GM23338 (cell line): ENCODE measurements at regions not wholly inside any gene's neighbourhood (a gene's known extent, or its start where the extent isn't known, plus 50 kb on each side); places are given as distances from the start of the nearest gene placed in this dataset.

Experiments
- ATAC-seq: fragments of 200-7000 bp; cut with Tn5 transposase; 3 replicates; pipeline ENCODE4 v1.9.1; 2020
- DNase-seq: peaks from one replicate; pipeline ENCODE4 v3.0.0-alpha.2; 2015; ENCODE audit warnings: low spot score
- H2AFZ ChIP-seq: fragments of 200-600 bp; sonication (generic); 2 replicates; pipeline ENCODE4 v1.8.0; 2016; ENCODE audit warnings: antibody characterized with exemption, mild to moderate bottlenecking, moderate library complexity
- H3F3A ChIP-seq: fragments of 200-600 bp; sonication (generic); replicated peaks from 2 replicates; pipeline ENCODE4 v1.8.0; 2017; ENCODE audit warnings: antibody characterized with exemption, mixed run types, low read depth
- H3K27ac ChIP-seq: fragments of 200-600 bp; sonication (generic); 2 replicates; pipeline ENCODE4 v1.6.1; 2016; ENCODE audit warnings: low read depth
- H3K27me3 ChIP-seq: fragments of 200-600 bp; sonication (generic); 2 replicates; pipeline ENCODE4 v1.8.0; 2016; ENCODE audit warnings: mild to moderate bottlenecking, mixed run types, moderate library complexity; ENCODE audit not compliant: insufficient read depth
- H3K36me3 ChIP-seq: fragments of 200-600 bp; sonication (generic); 2 replicates; pipeline ENCODE4 v1.8.0; 2016; ENCODE audit warnings: mild to moderate bottlenecking; ENCODE audit not compliant: insufficient read depth
- H3K4me1 ChIP-seq: fragments of 200-600 bp; sonication (generic); 2 replicates; pipeline ENCODE4 v1.8.0; 2016; ENCODE audit warnings: mild to moderate bottlenecking, moderate library complexity; ENCODE audit not compliant: insufficient read depth
- H3K4me2 ChIP-seq: fragments of 200-600 bp; sonication (generic); 2 replicates; pipeline ENCODE4 v1.7.1; 2017; ENCODE audit warnings: mixed run types
- H3K4me3 ChIP-seq: fragments of 200-600 bp; sonication (generic); 2 replicates; pipeline ENCODE4 v1.6.1; 2016; ENCODE audit warnings: mixed run types
- H3K79me2 ChIP-seq: fragments of 200-600 bp; sonication (generic); replicated peaks from 2 replicates; pipeline ENCODE4 v1.8.0; 2017; ENCODE audit warnings: mild to moderate bottlenecking; ENCODE audit not compliant: insufficient read depth
- H3K9me2 ChIP-seq: fragments of 200-600 bp; sonication (generic); 2 replicates; pipeline ENCODE4 v1.8.0; 2017; ENCODE audit not compliant: insufficient read depth
- H4K20me1 ChIP-seq: fragments of 200-600 bp; sonication (generic); replicated peaks from 2 replicates; pipeline ENCODE4 v1.8.0; 2017; ENCODE audit warnings: mild to moderate bottlenecking; ENCODE audit not compliant: insufficient read depth
- H3K27ac Mint-ChIP-seq: 2 replicates; pipeline ENCODE4 v1.8.0; 2020; ENCODE audit warnings: inconsistent platforms, mild to moderate bottlenecking, moderate library complexity, mixed read lengths
- H3K27me3 Mint-ChIP-seq: 3 replicates; pipeline ENCODE4 v1.8.0; 2022; ENCODE audit warnings: low read depth, mild to moderate bottlenecking, moderate library complexity, mixed read lengths, inconsistent platforms; ENCODE audit not compliant: insufficient read depth, poor library complexity
- H3K36me3 Mint-ChIP-seq: 3 replicates; pipeline ENCODE4 v1.8.0; 2021; ENCODE audit warnings: low read depth, mild to moderate bottlenecking, inconsistent platforms, moderate library complexity, mixed read lengths
- H3K4me1 Mint-ChIP-seq: 3 replicates; pipeline ENCODE4 v1.8.0; 2020; ENCODE audit warnings: mild to moderate bottlenecking, inconsistent platforms, mixed read lengths
- H3K4me3 Mint-ChIP-seq: 3 replicates; pipeline ENCODE4 v1.8.0; 2021; ENCODE audit warnings: moderate library complexity, mild to moderate bottlenecking, inconsistent platforms, mixed read lengths
- H3K9me3 Mint-ChIP-seq: 3 replicates; pipeline ENCODE4 v1.8.0; 2020; ENCODE audit warnings: moderate library complexity, mild to moderate bottlenecking, inconsistent platforms, mixed read lengths
- CREB1 ChIP-seq: fragments of 250-450 bp; sonication (Bioruptor Pico); IDR thresholded peaks from 2 replicates; pipeline ENCODE4 v1.5.0; 2020; ENCODE audit warnings: low read depth, mild to moderate bottlenecking, moderate library complexity
- CTCF ChIP-seq, 2 experiments: fragments of 200-600 bp in 1 of 2; sonication (generic) in 1 of 2; conservative IDR thresholded peaks; 2 replicates each; pipeline versions ENCODE4 v1.5.1 to v1.6.1; 2016 to 2017; ENCODE audit warnings: antibody characterized with exemption in 2 of 2, low read depth in 2 of 2, mild to moderate bottlenecking in 2 of 2, moderate library complexity in 1 of 2
- EZH2 ChIP-seq: fragments of 200-600 bp; sonication (generic); IDR thresholded peaks from one replicate; pipeline ENCODE4 v1.8.0; 2017; ENCODE audit warnings: antibody characterized with exemption, mild to moderate bottlenecking, low read depth; ENCODE audit not compliant: unreplicated experiment
- EZH2phosphoT487 ChIP-seq: fragments of 200-600 bp; sonication (generic); IDR thresholded peaks from one replicate; pipeline ENCODE4 v1.8.1; 2018; ENCODE audit warnings: antibody characterized with exemption; ENCODE audit not compliant: unreplicated experiment
- JUNB ChIP-seq: IDR thresholded peaks from one replicate; pipeline ENCODE4 v1.6.1; 2016; ENCODE audit warnings: antibody characterized with exemption; ENCODE audit not compliant: unreplicated experiment
- NANOG ChIP-seq: IDR thresholded peaks from 2 replicates; pipeline ENCODE4 v1.6.1; 2016; ENCODE audit warnings: antibody characterized with exemption, borderline replicate concordance
- POLR2AphosphoS5 ChIP-seq: IDR thresholded peaks from 2 replicates; pipeline ENCODE4 v1.6.1; 2016; ENCODE audit warnings: antibody characterized with exemption, low read depth
- STAT1 ChIP-seq: IDR thresholded peaks from one replicate; pipeline ENCODE4 v1.6.1; 2016; ENCODE audit warnings: antibody characterized with exemption; ENCODE audit not compliant: unreplicated experiment
- ZNF114 ChIP-seq: fragments of 250-450 bp; sonication (Bioruptor Pico); IDR thresholded peaks from 2 replicates; pipeline ENCODE4 v1.5.0; 2020; ENCODE audit warnings: mild to moderate bottlenecking, moderate library complexity
- ZNF331 ChIP-seq: fragments of 250-450 bp; sonication (Bioruptor Pico); IDR thresholded peaks from 2 replicates; pipeline ENCODE4 v1.5.0; 2020; ENCODE audit warnings: low read depth, mild to moderate bottlenecking, moderate library complexity
- TF ChIP-seq, protein P1 (sequence below): IDR thresholded peaks from one replicate; pipeline ENCODE4 v1.6.1; 2018; ENCODE audit warnings: antibody characterized with exemption; ENCODE audit not compliant: unreplicated experiment
- TF ChIP-seq, protein P2 (sequence below): IDR thresholded peaks from 2 replicates; pipeline ENCODE4 v1.6.1; 2016; ENCODE audit warnings: antibody characterized with exemption

GRCh38 chr7:106386958-106387357 is 102.2 kb upstream of the NAMPT start (continued):
- TF ChIP-seq CTCF (conservative IDR thresholded peaks at IDR 0.05; ENCODE audit: low read depth in 2 of 2) (no peak), STAT1 (no peak), EZH2 (no peak), ZNF114 (no peak), NANOG (no peak)

GRCh38 chr7:106384373-106384772 is 99.6 kb upstream of the NAMPT start:
- no peaks in the 10 kb centered on the region for H3K79me2 ChIP-seq
- no peaks in the 10 kb centered on the region for H3F3A ChIP-seq
- Mint-ChIP-seq H3K27me3 (peaks cover 1% of the 10 kb centered on the region), H3K4me1 (no peaks in the 10 kb centered on the region), H3K27ac (no peak overlapping the region), H3K36me3 (no peaks in the 10 kb centered on the region), H3K4me3 (no peak overlapping the region), H3K9me3 (no peaks in the 10 kb centered on the region; the same call in 2 of the 3 replicates)
- H2AFZ ChIP-seq, result no peak overlapping the region
- H3K4me3 ChIP-seq, result no peak overlapping the region
- H3K9me2 ChIP-seq, result 0 out of 2 replicates have a peak, but pooled peaks cover 4% of the 10 kb centered on the region
- ATAC-seq (no peak), DNase-seq (no peak)
- no peaks in the 10 kb centered on the region for H3K27me3 ChIP-seq
- no peak overlapping the region for H3K4me2 ChIP-seq
- H3K36me3 ChIP-seq, result no peaks in the 10 kb centered on the region
- H3K4me1 ChIP-seq, result no peaks in the 10 kb centered on the region
- no peak overlapping the region for H3K27ac ChIP-seq
- H4K20me1 ChIP-seq, result no peaks in the 10 kb centered on the region
- TF ChIP-seq CTCF (conservative IDR thresholded peaks at IDR 0.05; ENCODE audit: low read depth in 2 of 2) (no peak), ZNF114 (no peak), ZNF331 (no peak), EZH2 (no peak), STAT1 (no peak), EZH2phosphoT487 (no peak), NANOG (no peak), POLR2AphosphoS5 (no peak), JUNB (no peak), CREB1 (no peak)
- TF ChIP-seq, protein P1, sequence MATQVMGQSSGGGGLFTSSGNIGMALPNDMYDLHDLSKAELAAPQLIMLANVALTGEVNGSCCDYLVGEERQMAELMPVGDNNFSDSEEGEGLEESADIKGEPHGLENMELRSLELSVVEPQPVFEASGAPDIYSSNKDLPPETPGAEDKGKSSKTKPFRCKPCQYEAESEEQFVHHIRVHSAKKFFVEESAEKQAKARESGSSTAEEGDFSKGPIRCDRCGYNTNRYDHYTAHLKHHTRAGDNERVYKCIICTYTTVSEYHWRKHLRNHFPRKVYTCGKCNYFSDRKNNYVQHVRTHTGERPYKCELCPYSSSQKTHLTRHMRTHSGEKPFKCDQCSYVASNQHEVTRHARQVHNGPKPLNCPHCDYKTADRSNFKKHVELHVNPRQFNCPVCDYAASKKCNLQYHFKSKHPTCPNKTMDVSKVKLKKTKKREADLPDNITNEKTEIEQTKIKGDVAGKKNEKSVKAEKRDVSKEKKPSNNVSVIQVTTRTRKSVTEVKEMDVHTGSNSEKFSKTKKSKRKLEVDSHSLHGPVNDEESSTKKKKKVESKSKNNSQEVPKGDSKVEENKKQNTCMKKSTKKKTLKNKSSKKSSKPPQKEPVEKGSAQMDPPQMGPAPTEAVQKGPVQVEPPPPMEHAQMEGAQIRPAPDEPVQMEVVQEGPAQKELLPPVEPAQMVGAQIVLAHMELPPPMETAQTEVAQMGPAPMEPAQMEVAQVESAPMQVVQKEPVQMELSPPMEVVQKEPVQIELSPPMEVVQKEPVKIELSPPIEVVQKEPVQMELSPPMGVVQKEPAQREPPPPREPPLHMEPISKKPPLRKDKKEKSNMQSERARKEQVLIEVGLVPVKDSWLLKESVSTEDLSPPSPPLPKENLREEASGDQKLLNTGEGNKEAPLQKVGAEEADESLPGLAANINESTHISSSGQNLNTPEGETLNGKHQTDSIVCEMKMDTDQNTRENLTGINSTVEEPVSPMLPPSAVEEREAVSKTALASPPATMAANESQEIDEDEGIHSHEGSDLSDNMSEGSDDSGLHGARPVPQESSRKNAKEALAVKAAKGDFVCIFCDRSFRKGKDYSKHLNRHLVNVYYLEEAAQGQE, result no peak
- TF ChIP-seq, protein P2, sequence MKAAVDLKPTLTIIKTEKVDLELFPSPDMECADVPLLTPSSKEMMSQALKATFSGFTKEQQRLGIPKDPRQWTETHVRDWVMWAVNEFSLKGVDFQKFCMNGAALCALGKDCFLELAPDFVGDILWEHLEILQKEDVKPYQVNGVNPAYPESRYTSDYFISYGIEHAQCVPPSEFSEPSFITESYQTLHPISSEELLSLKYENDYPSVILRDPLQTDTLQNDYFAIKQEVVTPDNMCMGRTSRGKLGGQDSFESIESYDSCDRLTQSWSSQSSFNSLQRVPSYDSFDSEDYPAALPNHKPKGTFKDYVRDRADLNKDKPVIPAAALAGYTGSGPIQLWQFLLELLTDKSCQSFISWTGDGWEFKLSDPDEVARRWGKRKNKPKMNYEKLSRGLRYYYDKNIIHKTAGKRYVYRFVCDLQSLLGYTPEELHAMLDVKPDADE, result no peak
